Gastrocnemius medialis (tissue), 4 donors: ENCODE measurements at regions not wholly inside any gene's neighbourhood (a gene's known extent, or its start where the extent isn't known, plus 50 kb on each side); places are given as distances from the start of the nearest gene placed in this dataset.
"Not testable (repeated sequence)": the region's sequence is repeated elsewhere in the genome, so short reads cannot be mapped to it uniquely, and the experiment has no call there.

Source experiments
- ATAC-seq, 2 donors: fragments of 150-250 bp; one replicate each; pipeline ENCODE4 v1.9.1; 2016
- DNase-seq, 2 donors: peaks; one replicate each; pipeline ENCODE4 v3.0.0-alpha.2; 2019
- H3K27ac ChIP-seq, 4 donors: fragments of 200-600 bp; sonication (generic); 1 replicate in 1 of 4; 2 replicates in 3 of 4; pipeline ENCODE4 v1.5.1; 2016 to 2018; ENCODE audit warnings: mild to moderate bottlenecking in 2 of 4, moderate library complexity in 1 of 4
- H3K27me3 ChIP-seq, 3 donors: fragments of 200-600 bp; sonication (generic) in 2 of 3; 1 replicate in 1 of 3; 2 replicates in 2 of 3; pipeline versions ENCODE4 v1.5.1 to v1.6.0; 2016 to 2019; ENCODE audit warnings: mild to moderate bottlenecking in 1 of 3, moderate library complexity in 1 of 3
- H3K36me3 ChIP-seq, 2 donors: fragments of 200-600 bp; sonication (generic) in 1 of 2; one replicate each; pipeline ENCODE4 v1.5.1; 2017 to 2018
- H3K4me1 ChIP-seq, 2 donors: fragments of 200-600 bp; sonication (generic) in 1 of 2; one replicate each; pipeline ENCODE4 v1.5.1; 2016 to 2017; ENCODE audit warnings: mild to moderate bottlenecking in 2 of 2
- H3K4me3 ChIP-seq, 4 donors: fragments of 200-600 bp; sonication (generic) in 3 of 4; 1 replicate in 1 of 4; 2 replicates in 3 of 4; pipeline ENCODE4 v1.5.1; 2016 to 2019; ENCODE audit warnings: mild to moderate bottlenecking in 2 of 4
- H3K9me3 ChIP-seq, 3 donors: fragments of 200-600 bp; sonication (generic) in 2 of 3; 1 replicate in 1 of 3; 2 replicates in 2 of 3; pipeline ENCODE4 v1.5.1; 2016 to 2019
- POLR2A ChIP-seq, 2 donors: fragments of 450-650 bp; IDR thresholded peaks; one replicate each; pipeline ENCODE4 v1.6.1; 2017; ENCODE audit warnings: antibody characterized with exemption in 2 of 2, mild to moderate bottlenecking in 2 of 2, moderate library complexity in 2 of 2
- in situ Hi-C, 4 donors: fragments of 200-750 bp; cut with MboI; loops; one replicate each; pipeline versions ENCODE4 v1.15.0 to v1.8.0; 2017; ENCODE audit warnings: low sequenced_read_pairs in 4 of 4
- intact Hi-C: fragments of 100-400 bp; cut with DNase I; formaldehyde crosslinking; loops from one replicate; pipeline ENCODE4 v1.15.1; 2023; ENCODE audit warnings: low total_unique reads
- TF ChIP-seq, protein P1 (sequence below), 5 experiments: fragments of 450-650 bp in 3 of 5; fragments of 200-600 bp in 2 of 5; sonication (generic) in 2 of 5; IDR thresholded peaks in 4 of 5; conservative IDR thresholded peaks in 1 of 5; 1 replicate in 4 of 5; 2 replicates in 1 of 5; pipeline ENCODE4 v1.5.1; 2016 to 2019; ENCODE audit warnings: antibody characterized with exemption in 5 of 5, mild to moderate bottlenecking in 3 of 5, moderate library complexity in 3 of 5

DNA sequence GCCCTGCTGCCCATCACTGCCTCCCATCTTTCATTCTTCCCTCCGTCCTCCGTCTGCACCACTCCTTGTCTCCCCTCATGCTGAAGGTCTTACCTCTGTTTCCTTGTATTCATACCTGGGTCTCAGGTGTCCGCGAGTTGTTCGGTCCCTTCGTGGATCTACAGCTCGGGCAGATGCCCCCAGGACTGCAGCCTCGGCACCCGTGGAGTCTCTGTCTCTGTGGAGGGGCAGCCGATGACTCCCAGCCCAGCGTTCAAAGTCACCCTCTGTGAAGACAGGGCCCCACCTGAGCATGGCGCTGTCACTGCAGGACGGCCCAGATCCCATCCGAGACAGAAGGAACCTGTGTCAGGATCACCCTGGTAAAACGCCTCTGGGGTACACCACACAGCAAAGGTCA lies 480.0 kb upstream of the SALL3 start:
- TF ChIP-seq POLR2A (IDR thresholded peaks at IDR 0.05) = no peak
- TF ChIP-seq, protein P1, sequence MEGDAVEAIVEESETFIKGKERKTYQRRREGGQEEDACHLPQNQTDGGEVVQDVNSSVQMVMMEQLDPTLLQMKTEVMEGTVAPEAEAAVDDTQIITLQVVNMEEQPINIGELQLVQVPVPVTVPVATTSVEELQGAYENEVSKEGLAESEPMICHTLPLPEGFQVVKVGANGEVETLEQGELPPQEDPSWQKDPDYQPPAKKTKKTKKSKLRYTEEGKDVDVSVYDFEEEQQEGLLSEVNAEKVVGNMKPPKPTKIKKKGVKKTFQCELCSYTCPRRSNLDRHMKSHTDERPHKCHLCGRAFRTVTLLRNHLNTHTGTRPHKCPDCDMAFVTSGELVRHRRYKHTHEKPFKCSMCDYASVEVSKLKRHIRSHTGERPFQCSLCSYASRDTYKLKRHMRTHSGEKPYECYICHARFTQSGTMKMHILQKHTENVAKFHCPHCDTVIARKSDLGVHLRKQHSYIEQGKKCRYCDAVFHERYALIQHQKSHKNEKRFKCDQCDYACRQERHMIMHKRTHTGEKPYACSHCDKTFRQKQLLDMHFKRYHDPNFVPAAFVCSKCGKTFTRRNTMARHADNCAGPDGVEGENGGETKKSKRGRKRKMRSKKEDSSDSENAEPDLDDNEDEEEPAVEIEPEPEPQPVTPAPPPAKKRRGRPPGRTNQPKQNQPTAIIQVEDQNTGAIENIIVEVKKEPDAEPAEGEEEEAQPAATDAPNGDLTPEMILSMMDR (IDR thresholded peaks at IDR 0.05 in 4 of 5, conservative IDR thresholded peaks at IDR 0.05 in 1 of 5) = no peak
- ATAC-seq (no peak), DNase-seq (no peak)
- no peaks in the 10 kb centered on the region for H3K27me3 ChIP-seq
- H3K27ac ChIP-seq = no peak overlapping the region
- H3K4me3 ChIP-seq = no peak overlapping the region
- H3K4me1 ChIP-seq = no peaks in the 10 kb centered on the region
- H3K36me3 ChIP-seq = no peaks in the 10 kb centered on the region
- intact Hi-C loops (no loop called here), in situ Hi-C loops (no loop called here)
- no peaks in the 10 kb centered on the region for H3K9me3 ChIP-seq

DNA sequence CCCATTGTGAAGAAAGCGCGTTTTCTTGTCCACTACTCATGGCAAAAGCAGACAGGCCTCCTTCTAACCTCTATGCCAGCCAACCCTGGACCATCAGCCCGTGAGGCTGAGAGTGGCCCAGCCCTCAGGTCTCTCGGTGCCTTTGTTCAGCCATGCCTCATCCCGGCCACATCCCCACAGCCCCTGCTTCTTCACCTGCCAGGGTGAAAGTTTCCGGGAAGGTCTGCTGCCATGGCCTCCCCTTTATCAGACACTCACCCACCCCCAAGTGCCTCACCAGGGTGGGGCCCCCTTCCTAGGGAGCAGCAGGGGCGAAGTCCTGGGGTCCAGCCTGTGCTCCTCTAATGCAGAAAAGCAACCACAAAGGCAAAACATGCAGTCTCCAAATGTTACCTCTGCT lies 478.4 kb upstream of the SALL3 start:
- Histone ChIP-seq H3K4me1 (no peaks in the 10 kb centered on the region), H3K4me3 (no peak overlapping the region), H3K9me3 (no peaks in the 10 kb centered on the region), H3K27me3 (no peaks in the 10 kb centered on the region), H3K36me3 (no peaks in the 10 kb centered on the region), H3K27ac (no peak overlapping the region)
- TF ChIP-seq POLR2A (IDR thresholded peaks at IDR 0.05) = no peak
- intact Hi-C loops = no loop called here
- DNase-seq = no peak
- in situ Hi-C loops = no loop called here
- ATAC-seq = no peak

DNA sequence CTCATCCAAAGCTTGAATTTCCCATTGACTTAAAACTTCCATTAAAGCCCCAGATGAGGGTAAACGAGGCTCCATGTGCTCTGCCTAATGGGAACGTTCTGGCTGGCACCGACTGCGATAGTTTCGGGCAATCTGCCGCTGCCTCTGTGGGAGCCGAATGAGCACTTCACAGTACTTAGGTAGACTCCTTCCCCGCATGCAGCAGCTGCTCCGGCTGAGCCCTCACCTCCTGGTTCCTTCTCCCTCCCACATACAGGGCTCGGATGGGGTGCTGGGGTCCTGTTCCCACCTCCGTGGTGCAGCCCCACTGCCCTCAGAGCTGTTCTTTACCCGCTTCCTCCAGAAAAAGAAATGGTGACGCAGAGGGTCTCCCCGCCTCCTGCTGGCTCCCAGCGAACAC lies 476.5 kb upstream of the SALL3 start:
- no peak overlapping the region for H3K4me3 ChIP-seq
- H3K9me3 ChIP-seq = no peaks in the 10 kb centered on the region
- H3K36me3 ChIP-seq = no peaks in the 10 kb centered on the region
- intact Hi-C loops (no loop called here), in situ Hi-C loops (no loop called here)
- TF ChIP-seq, protein P1 (IDR thresholded peaks at IDR 0.05 in 4 of 5, conservative IDR thresholded peaks at IDR 0.05 in 1 of 5) = no peak
- TF ChIP-seq POLR2A (IDR thresholded peaks at IDR 0.05) = no peak
- H3K4me1 ChIP-seq = no peaks in the 10 kb centered on the region
- H3K27ac ChIP-seq = no peak overlapping the region
- ATAC-seq = no peak
- DNase-seq = no peak
- no peaks in the 10 kb centered on the region for H3K27me3 ChIP-seq

DNA sequence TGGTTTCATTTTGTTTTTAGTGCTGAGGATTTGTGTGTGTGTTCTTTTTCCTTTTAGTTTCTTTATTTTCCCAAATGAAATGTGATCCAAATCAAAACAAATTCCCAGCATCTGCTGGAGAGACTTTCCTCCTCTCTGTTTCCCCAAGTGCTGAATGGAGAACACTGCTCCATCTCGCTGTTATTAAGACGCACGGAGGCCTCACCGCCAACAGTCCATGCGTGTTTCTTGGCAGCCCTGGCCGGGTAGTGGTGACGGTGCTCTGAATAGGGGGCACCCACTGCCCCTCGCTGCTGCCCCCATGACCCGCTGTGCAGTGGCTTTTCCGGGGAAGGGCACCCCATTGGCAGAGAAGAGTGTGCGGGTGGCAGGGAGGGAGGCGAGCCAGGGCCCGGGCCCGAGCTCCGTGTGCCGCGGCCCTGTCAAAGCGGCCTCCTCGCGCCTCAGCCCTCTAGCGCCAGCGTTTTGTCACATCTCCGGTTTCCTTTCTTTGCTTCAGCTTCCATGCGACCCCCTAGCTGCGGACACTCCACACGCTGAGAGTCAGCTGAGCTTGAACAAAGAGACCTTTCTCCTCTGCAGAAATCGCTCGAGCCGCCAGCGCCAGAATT lies 473.7 kb upstream of the SALL3 start:
- no peak for DNase-seq
- H3K4me3 ChIP-seq = no peak overlapping the region
- no peak for TF ChIP-seq POLR2A (IDR thresholded peaks at IDR 0.05)
- no peaks in the 10 kb centered on the region for H3K27me3 ChIP-seq
- intact Hi-C loops (no loop called here), in situ Hi-C loops (no loop called here)
- H3K4me1 ChIP-seq = no peaks in the 10 kb centered on the region
- no peak for ATAC-seq
- H3K36me3 ChIP-seq = no peaks in the 10 kb centered on the region
- H3K9me3 ChIP-seq = no peaks in the 10 kb centered on the region
- no peak overlapping the region for H3K27ac ChIP-seq

DNA sequence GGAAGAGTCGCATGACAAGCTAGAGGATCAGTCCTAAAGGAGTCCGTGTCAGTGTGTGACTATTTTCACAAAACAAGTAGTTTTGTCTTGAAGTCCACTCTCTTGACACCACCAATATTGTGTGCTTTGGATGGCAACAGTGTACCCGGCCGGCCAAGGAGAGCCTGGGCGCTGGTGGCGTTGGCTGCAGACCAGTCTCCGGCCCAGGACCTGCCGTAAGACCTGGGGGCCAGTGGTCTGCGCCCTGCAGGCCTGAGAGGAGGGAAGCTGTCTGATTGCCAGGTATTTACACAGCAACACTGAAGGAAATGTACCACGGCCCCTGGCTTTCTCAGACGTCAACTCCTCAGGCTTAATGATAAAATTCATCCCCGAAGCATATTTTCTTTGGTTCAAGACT lies 472.4 kb upstream of the SALL3 start:
- H3K4me3 ChIP-seq = no peak overlapping the region
- intact Hi-C loops = no loop called here
- no peaks in the 10 kb centered on the region for H3K27me3 ChIP-seq
- H3K27ac ChIP-seq = no peak overlapping the region
- H3K4me1 ChIP-seq = no peaks in the 10 kb centered on the region
- TF ChIP-seq, protein P1 (IDR thresholded peaks at IDR 0.05 in 4 of 5, conservative IDR thresholded peaks at IDR 0.05 in 1 of 5) = no peak
- no peak for TF ChIP-seq POLR2A (IDR thresholded peaks at IDR 0.05)
- in situ Hi-C loops = no loop called here
- DNase-seq (no peak), ATAC-seq (no peak)
- no peaks in the 10 kb centered on the region for H3K9me3 ChIP-seq
- H3K36me3 ChIP-seq = no peaks in the 10 kb centered on the region

DNA sequence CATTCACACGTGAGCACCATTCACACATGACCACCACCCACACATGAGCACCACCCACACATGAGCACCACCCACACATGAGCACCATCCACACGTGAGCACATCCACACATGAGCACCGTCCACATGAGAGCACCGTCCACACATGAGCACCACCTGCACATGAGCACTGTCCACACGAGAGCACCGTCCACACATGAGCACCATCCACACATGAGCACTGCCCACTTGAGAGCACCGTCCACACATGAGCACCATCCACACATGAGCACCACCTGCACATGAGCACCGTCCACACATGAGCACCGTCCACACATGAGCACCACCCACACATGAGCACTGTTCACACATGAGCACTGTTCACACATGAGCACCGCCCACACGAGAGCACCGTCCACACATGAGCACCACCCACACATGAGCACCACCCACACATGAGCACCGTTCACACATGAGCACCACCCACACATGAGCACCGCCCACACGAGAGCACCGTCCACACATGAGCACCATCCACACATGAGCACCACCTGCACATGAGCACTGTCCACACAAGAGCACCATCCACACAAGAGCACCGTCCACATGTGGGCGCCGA lies 471.3 kb upstream of the SALL3 start:
- intact Hi-C loops, H3K27me3 ChIP-seq, H3K27ac ChIP-seq, H3K4me1 ChIP-seq, H3K9me3 ChIP-seq, in situ Hi-C loops, H3K4me3 ChIP-seq, ATAC-seq, H3K36me3 ChIP-seq, DNase-seq: not testable (repeated sequence)
